HEK293T (cell line): ENCODE measurements at regions not wholly inside any gene's neighbourhood (a gene's known extent, or its start where the extent isn't known, plus 50 kb on each side); places are given as distances from the start of the nearest gene placed in this dataset.

ENCODE experiments used
- ARNT ChIP-seq: fragments of 450-650 bp; IDR thresholded peaks from 2 replicates; pipeline ENCODE4 v1.6.1; 2017; ENCODE audit warnings: mild to moderate bottlenecking
- BHLHE40 ChIP-seq: fragments of 450-650 bp; IDR thresholded peaks from 2 replicates; pipeline ENCODE4 v1.6.1; 2016; ENCODE audit warnings: mild to moderate bottlenecking, moderate library complexity, borderline replicate concordance
- CTBP1 ChIP-seq: fragments of 450-650 bp; IDR thresholded peaks from 2 replicates; pipeline ENCODE4 v1.6.1; 2016; ENCODE audit warnings: borderline replicate concordance
- ELF4 ChIP-seq: fragments of 450-650 bp; IDR thresholded peaks from 2 replicates; pipeline ENCODE4 v1.6.1; 2017; ENCODE audit warnings: antibody characterized with exemption
- FOXA1 ChIP-seq: fragments of 450-650 bp; IDR thresholded peaks from 2 replicates; pipeline ENCODE4 v1.6.1; 2016; ENCODE audit warnings: mild to moderate bottlenecking
- FOXK2 ChIP-seq: fragments of 450-650 bp; IDR thresholded peaks from 2 replicates; pipeline ENCODE4 v1.6.1; 2016; ENCODE audit warnings: mild to moderate bottlenecking
- FOXM1 ChIP-seq: fragments of 450-650 bp; IDR thresholded peaks from 2 replicates; pipeline ENCODE4 v1.6.1; 2017; ENCODE audit warnings: mild to moderate bottlenecking, borderline replicate concordance
- HDGF ChIP-seq: fragments of 450-650 bp; IDR thresholded peaks from 2 replicates; pipeline ENCODE4 v1.6.1; 2017; ENCODE audit warnings: antibody characterized with exemption, borderline replicate concordance
- SP1 ChIP-seq: fragments of 450-650 bp; IDR thresholded peaks from 2 replicates; pipeline ENCODE4 v1.6.1; 2017
- SUZ12 ChIP-seq: fragments of 450-650 bp; IDR thresholded peaks from 2 replicates; pipeline ENCODE4 v1.6.1; 2016; ENCODE audit warnings: mild to moderate bottlenecking
- TARDBP ChIP-seq: fragments of 450-650 bp; IDR thresholded peaks from 2 replicates; pipeline ENCODE4 v1.6.1; 2016
- ZNF384 ChIP-seq: fragments of 450-650 bp; IDR thresholded peaks from 2 replicates; pipeline ENCODE4 v1.6.1; 2016
- TF ChIP-seq, protein P1 (sequence below): fragments of 450-650 bp; IDR thresholded peaks from 2 replicates; pipeline ENCODE4 v1.6.1; 2016

DNA sequence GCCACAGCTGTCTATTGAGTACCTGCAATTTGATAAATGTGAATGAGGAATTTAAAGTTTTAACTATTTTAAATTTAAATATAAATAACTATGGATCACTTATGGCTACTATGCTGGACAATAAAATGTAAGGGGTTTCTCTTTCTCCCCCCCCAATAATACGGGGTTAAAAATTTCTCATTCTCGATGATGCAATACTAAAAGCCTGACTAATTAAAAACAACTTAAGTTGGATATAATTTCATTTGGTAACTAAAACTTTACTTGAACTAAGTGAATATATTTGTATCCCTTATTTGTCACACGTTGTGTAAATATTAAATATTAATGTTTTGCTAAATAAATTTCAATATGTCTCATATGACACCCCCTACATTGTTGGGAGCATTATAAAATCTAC is 297.3 kb downstream of the GRB14 start:
- TF ChIP-seq ZNF384 (no peak), SP1 (no peak), SUZ12 (no peak), FOXM1 (no peak), BHLHE40 (no peak), ELF4 (no peak), ARNT (no peak), FOXK2 (no peak), TARDBP (no peak), HDGF (no peak), CTBP1 (no peak), FOXA1 (no peak)
- TF ChIP-seq, protein P1, sequence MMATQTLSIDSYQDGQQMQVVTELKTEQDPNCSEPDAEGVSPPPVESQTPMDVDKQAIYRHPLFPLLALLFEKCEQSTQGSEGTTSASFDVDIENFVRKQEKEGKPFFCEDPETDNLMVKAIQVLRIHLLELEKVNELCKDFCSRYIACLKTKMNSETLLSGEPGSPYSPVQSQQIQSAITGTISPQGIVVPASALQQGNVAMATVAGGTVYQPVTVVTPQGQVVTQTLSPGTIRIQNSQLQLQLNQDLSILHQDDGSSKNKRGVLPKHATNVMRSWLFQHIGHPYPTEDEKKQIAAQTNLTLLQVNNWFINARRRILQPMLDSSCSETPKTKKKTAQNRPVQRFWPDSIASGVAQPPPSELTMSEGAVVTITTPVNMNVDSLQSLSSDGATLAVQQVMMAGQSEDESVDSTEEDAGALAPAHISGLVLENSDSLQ = no peak
